Fibroblast of pulmonary artery (primary cell): ENCODE measurements at regions not wholly inside any gene's neighbourhood (a gene's known extent, or its start where the extent isn't known, plus 50 kb on each side); places are given as distances from the start of the nearest gene placed in this dataset.

Experiments used
- DNase-seq: peaks from one replicate; pipeline ENCODE4 v3.0.0-alpha.2; 2010; ENCODE audit warnings: low read depth
- H3K4me3 ChIP-seq: replicated peaks from 2 replicates; pipeline ENCODE4 v1.5.1; 2011; ENCODE audit warnings: low read depth, mild to moderate bottlenecking, control low read depth, low read length, moderate library complexity
- CTCF ChIP-seq: IDR thresholded peaks from 2 replicates; pipeline ENCODE4 v1.5.1; 2011; ENCODE audit warnings: mild to moderate bottlenecking, control low read depth, low read length, inconsistent platforms; ENCODE audit errors: missing control alignments

GRCh38 chr20:60431349-60431748 is 473.1 kb downstream of the CDH26 start:
- no peak for TF ChIP-seq CTCF
- H3K4me3 ChIP-seq = no peak overlapping the region
- no peak for DNase-seq

- no peak overlapping the region for H3K4me3 ChIP-seq
- TF ChIP-seq CTCF = no peak
- DNase-seq = no peak
Observed at GRCh38 chr20:60437418-60437817, 479.2 kb downstream of the CDH26 start.

DNA sequence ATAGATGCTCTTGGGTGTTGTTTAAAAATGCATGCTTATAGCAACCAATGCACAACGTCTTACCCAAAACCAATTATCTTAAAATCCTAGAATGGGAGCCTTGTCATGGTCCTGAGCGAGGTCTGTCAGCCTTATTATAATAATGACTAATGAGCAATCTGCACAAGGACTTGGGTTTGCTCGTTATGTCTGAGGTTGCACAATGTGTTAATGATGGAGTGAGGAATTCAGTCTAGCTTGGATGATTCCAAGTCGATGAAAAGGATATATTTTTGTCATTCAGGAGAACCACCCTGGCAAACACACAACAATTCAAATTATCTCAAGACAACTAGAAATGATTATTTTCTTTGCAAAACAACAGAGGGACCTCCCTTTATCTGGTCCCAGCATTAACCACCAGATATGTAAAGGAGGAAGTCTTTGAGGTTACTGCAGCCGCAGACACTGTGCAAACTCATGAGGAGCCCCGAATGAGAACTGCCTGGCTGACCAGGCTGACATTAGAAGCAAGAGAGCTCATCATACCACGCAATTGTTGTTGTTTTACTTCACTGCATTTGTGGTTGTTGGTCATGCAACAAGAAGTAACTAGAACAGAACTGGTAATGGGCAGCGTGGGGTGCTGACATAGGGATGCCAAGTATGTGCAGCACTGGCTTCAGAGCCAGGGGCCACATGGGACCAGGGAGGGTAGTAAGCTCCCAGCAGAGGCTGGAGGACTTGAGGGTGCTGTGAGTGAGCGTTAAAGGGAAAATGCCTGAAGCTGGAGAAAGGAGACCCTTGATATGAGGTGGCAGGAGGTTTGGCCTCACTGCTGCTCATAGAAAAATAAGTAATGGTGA is 488.3 kb downstream of the CDH26 start:
- H3K4me3 ChIP-seq = no peak overlapping the region
- no peak for TF ChIP-seq CTCF
- no peak for DNase-seq

GRCh38 chr20:60447703-60448102 is 489.5 kb downstream of the CDH26 start:
- DNase-seq = no peak
- TF ChIP-seq CTCF = no peak
- no peak overlapping the region for H3K4me3 ChIP-seq

DNA sequence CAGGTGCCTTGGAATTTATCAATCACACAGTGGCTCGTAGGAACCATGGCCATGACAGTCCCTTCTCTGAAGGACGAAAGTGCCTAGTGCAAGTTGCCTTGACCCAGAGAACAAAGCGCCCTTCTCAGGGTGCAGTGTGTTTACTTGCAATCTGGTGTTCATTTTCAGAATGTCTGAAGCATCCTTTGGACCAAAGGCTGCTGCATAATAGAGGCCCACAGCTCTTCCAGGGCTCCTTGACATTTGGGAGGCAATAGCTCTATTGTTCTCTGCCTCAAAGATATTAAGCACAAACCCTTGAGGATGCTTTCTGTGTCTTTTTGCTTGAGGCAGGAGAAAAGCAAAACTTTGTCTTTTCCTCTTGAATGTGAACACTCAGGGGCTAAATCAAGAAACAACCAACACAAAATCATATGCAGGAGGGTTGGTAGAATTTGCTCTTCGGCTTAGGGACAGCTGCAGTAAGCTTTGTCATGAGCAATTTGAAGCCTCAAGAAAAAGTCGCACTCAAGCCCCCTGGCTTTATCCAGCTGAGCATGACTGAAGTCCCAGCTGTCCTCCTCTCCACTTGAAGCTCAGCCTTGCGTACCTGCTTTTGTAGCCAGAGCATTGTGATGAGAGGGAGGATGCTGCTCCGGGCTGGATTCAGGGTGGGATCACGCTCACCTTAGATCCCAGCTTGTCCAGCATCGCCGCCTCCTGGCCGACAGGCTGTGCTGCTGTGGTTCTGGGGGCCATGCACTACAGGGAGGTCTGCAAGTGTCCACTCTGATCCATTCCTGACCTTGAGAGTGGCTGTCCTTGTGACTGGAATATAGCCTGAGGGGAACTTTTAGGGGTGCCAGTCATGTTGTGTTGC is 495.4 kb downstream of the CDH26 start:
- H3K4me3 ChIP-seq = no peak overlapping the region
- no peak for TF ChIP-seq CTCF
- DNase-seq = no peak

GRCh38 chr20:60454491-60454890 is 496.3 kb downstream of the CDH26 start:
- no peak for TF ChIP-seq CTCF
- DNase-seq = no peak
- no peak overlapping the region for H3K4me3 ChIP-seq
